ENCODE measurements at regions not wholly inside any gene's neighbourhood (a gene's known extent, or its start where the extent isn't known, plus 50 kb on each side); places are given as distances from the start of the nearest gene placed in this dataset.

GRCh38 chr6:6824381-6824780 lies 235.9 kb downstream of the LY86 start:
- TF ChIP-seq, protein P1, sequence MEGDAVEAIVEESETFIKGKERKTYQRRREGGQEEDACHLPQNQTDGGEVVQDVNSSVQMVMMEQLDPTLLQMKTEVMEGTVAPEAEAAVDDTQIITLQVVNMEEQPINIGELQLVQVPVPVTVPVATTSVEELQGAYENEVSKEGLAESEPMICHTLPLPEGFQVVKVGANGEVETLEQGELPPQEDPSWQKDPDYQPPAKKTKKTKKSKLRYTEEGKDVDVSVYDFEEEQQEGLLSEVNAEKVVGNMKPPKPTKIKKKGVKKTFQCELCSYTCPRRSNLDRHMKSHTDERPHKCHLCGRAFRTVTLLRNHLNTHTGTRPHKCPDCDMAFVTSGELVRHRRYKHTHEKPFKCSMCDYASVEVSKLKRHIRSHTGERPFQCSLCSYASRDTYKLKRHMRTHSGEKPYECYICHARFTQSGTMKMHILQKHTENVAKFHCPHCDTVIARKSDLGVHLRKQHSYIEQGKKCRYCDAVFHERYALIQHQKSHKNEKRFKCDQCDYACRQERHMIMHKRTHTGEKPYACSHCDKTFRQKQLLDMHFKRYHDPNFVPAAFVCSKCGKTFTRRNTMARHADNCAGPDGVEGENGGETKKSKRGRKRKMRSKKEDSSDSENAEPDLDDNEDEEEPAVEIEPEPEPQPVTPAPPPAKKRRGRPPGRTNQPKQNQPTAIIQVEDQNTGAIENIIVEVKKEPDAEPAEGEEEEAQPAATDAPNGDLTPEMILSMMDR (conservative IDR thresholded peaks at IDR 0.05; ENCODE audit: low read length), result no peak
- no peak for TF ChIP-seq EZH2phosphoT487 (IDR thresholded peaks at IDR 0.05; ENCODE audit: borderline replicate concordance, low read depth, low read length)
